ENCODE measurements at regions not wholly inside any gene's neighbourhood (a gene's known extent, or its start where the extent isn't known, plus 50 kb on each side); places are given as distances from the start of the nearest gene placed in this dataset.

- no peaks in the 10 kb centered on the region for H3K27me3 ChIP-seq (ENCODE audit: insufficient read depth, poor library complexity, severe bottlenecking)
- H3K4me3 ChIP-seq (ENCODE audit: severe bottlenecking), result no peak overlapping the region
- TF ChIP-seq CTCF (IDR thresholded peaks at IDR 0.05; ENCODE audit: poor library complexity, severe bottlenecking), result no peak
- H3K27ac ChIP-seq (ENCODE audit: poor library complexity, severe bottlenecking), result no peak overlapping the region
- DNase-seq (ENCODE audit: low spot score), result no peak
- H3K4me1 ChIP-seq (ENCODE audit: insufficient read depth, poor library complexity, severe bottlenecking), result no peaks in the 10 kb centered on the region
- ATAC-seq (ENCODE audit: low read depth), result no peak
- no peaks in the 10 kb centered on the region for H3K36me3 ChIP-seq (ENCODE audit: low read depth)
- no peaks in the 10 kb centered on the region for H3K9me3 ChIP-seq (ENCODE audit: severe bottlenecking)
These were observed 587.5 kb downstream of the BCL11B start for GRCh38 chr14:98684468-98684867.

GRCh38 chr14:98685725-98686124 is 586.3 kb downstream of the BCL11B start:
- Histone ChIP-seq H3K4me3 (ENCODE audit: severe bottlenecking) (no peak overlapping the region), H3K4me1 (ENCODE audit: insufficient read depth, poor library complexity, severe bottlenecking) (no peaks in the 10 kb centered on the region), H3K27me3 (ENCODE audit: insufficient read depth, poor library complexity, severe bottlenecking) (no peaks in the 10 kb centered on the region), H3K36me3 (ENCODE audit: low read depth) (no peaks in the 10 kb centered on the region), H3K27ac (ENCODE audit: poor library complexity, severe bottlenecking) (no peak overlapping the region), H3K9me3 (ENCODE audit: severe bottlenecking) (no peaks in the 10 kb centered on the region)
- no peak for ATAC-seq (ENCODE audit: low read depth)
- TF ChIP-seq CTCF (IDR thresholded peaks at IDR 0.05; ENCODE audit: poor library complexity, severe bottlenecking), result no peak
- no peak for DNase-seq (ENCODE audit: low spot score)

- H3K36me3 ChIP-seq (ENCODE audit: low read depth), result no peaks in the 10 kb centered on the region
- ATAC-seq (ENCODE audit: low read depth), result no peak
- H3K27me3 ChIP-seq (ENCODE audit: insufficient read depth, poor library complexity, severe bottlenecking), result no peaks in the 10 kb centered on the region
- no peaks in the 10 kb centered on the region for H3K9me3 ChIP-seq (ENCODE audit: severe bottlenecking)
- H3K4me1 ChIP-seq (ENCODE audit: insufficient read depth, poor library complexity, severe bottlenecking), result no peaks in the 10 kb centered on the region
- TF ChIP-seq CTCF (IDR thresholded peaks at IDR 0.05; ENCODE audit: poor library complexity, severe bottlenecking), result no peak
- H3K27ac ChIP-seq (ENCODE audit: poor library complexity, severe bottlenecking), result no peak overlapping the region
- H3K4me3 ChIP-seq (ENCODE audit: severe bottlenecking), result no peak overlapping the region
- no peak for DNase-seq (ENCODE audit: low spot score)
These were observed 583.6 kb downstream of the BCL11B start for GRCh38 chr14:98688446-98688845.

GRCh38 chr14:98689951-98690350 is 582.0 kb downstream of the BCL11B start:
- Histone ChIP-seq H3K4me1 (ENCODE audit: insufficient read depth, poor library complexity, severe bottlenecking) (no peaks in the 10 kb centered on the region), H3K27me3 (ENCODE audit: insufficient read depth, poor library complexity, severe bottlenecking) (no peaks in the 10 kb centered on the region), H3K9me3 (ENCODE audit: severe bottlenecking) (no peaks in the 10 kb centered on the region), H3K36me3 (ENCODE audit: low read depth) (no peaks in the 10 kb centered on the region), H3K27ac (ENCODE audit: poor library complexity, severe bottlenecking) (no peak overlapping the region), H3K4me3 (ENCODE audit: severe bottlenecking) (no peak overlapping the region)
- ATAC-seq (ENCODE audit: low read depth) (no peak), DNase-seq (ENCODE audit: low spot score) (no peak)
- no peak for TF ChIP-seq CTCF (IDR thresholded peaks at IDR 0.05; ENCODE audit: poor library complexity, severe bottlenecking)

GRCh38 chr14:98692832-98693231 is 579.2 kb downstream of the BCL11B start:
- Histone ChIP-seq H3K36me3 (ENCODE audit: low read depth) (no peaks in the 10 kb centered on the region), H3K4me3 (ENCODE audit: severe bottlenecking) (no peak overlapping the region), H3K27me3 (ENCODE audit: insufficient read depth, poor library complexity, severe bottlenecking) (no peaks in the 10 kb centered on the region), H3K27ac (ENCODE audit: poor library complexity, severe bottlenecking) (no peak overlapping the region), H3K4me1 (ENCODE audit: insufficient read depth, poor library complexity, severe bottlenecking) (no peaks in the 10 kb centered on the region), H3K9me3 (ENCODE audit: severe bottlenecking) (no peaks in the 10 kb centered on the region)
- DNase-seq (ENCODE audit: low spot score) (no peak), ATAC-seq (ENCODE audit: low read depth) (peak; percentile 72)
- TF ChIP-seq CTCF (IDR thresholded peaks at IDR 0.05; ENCODE audit: poor library complexity, severe bottlenecking), result no peak

Data from RWPE2 (cell line).